ENCODE measurements at regions not wholly inside any gene's neighbourhood (a gene's known extent, or its start where the extent isn't known, plus 50 kb on each side); places are given as distances from the start of the nearest gene placed in this dataset.

GRCh38 chr5:130740047-130740569 lies 424.9 kb downstream of the HINT1 start:
- TF ChIP-seq, protein P1, sequence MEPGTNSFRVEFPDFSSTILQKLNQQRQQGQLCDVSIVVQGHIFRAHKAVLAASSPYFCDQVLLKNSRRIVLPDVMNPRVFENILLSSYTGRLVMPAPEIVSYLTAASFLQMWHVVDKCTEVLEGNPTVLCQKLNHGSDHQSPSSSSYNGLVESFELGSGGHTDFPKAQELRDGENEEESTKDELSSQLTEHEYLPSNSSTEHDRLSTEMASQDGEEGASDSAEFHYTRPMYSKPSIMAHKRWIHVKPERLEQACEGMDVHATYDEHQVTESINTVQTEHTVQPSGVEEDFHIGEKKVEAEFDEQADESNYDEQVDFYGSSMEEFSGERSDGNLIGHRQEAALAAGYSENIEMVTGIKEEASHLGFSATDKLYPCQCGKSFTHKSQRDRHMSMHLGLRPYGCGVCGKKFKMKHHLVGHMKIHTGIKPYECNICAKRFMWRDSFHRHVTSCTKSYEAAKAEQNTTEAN (CRISPR knock-in tag; IDR thresholded peaks at IDR 0.05): no peak
- TF ChIP-seq KAT7 (CRISPR knock-in tag; IDR thresholded peaks at IDR 0.05; ENCODE audit: borderline replicate concordance) (no peak), NR2C2 (CRISPR knock-in tag; IDR thresholded peaks at IDR 0.05) (no peak)
- TF ChIP-seq, protein P2, sequence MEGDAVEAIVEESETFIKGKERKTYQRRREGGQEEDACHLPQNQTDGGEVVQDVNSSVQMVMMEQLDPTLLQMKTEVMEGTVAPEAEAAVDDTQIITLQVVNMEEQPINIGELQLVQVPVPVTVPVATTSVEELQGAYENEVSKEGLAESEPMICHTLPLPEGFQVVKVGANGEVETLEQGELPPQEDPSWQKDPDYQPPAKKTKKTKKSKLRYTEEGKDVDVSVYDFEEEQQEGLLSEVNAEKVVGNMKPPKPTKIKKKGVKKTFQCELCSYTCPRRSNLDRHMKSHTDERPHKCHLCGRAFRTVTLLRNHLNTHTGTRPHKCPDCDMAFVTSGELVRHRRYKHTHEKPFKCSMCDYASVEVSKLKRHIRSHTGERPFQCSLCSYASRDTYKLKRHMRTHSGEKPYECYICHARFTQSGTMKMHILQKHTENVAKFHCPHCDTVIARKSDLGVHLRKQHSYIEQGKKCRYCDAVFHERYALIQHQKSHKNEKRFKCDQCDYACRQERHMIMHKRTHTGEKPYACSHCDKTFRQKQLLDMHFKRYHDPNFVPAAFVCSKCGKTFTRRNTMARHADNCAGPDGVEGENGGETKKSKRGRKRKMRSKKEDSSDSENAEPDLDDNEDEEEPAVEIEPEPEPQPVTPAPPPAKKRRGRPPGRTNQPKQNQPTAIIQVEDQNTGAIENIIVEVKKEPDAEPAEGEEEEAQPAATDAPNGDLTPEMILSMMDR (IDR thresholded peaks at IDR 0.05): no peak
